HG02943 (cell line): ENCODE measurements at regions not wholly inside any gene's neighbourhood (a gene's known extent, or its start where the extent isn't known, plus 50 kb on each side); places are given as distances from the start of the nearest gene placed in this dataset.
"Not testable (repeated sequence)": the region's sequence is repeated elsewhere in the genome, so short reads cannot be mapped to it uniquely, and the experiment has no call there.

Experiments
- ATAC-seq: cut with Tn5 transposase; IDR thresholded peaks from one replicate; pipeline ENCODE4 v1.9.1; 2021; ENCODE audit warnings: mild to moderate bottlenecking, low read depth, moderate library complexity; ENCODE audit not compliant: unreplicated experiment

DNA sequence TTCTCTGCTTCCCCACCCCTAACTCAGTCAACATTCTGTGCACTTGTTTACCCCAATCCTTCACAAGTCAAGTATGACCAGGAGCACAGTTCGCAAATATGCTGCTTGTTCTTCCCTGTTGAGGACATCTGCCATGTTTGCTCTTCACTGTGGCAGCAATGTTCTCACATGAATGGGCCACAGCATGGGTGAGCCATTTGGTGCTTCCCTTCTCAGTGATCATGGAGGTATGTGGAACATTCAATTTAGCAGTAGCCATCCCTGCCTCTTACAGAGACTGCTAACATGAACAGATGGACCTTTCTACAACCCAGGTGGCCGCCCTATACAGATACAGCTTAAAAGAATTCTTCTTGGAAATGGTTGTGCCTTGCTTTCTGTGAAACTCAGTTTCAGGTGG, 660.1 kb upstream of the SGO1 start:
- ATAC-seq: no peak

DNA sequence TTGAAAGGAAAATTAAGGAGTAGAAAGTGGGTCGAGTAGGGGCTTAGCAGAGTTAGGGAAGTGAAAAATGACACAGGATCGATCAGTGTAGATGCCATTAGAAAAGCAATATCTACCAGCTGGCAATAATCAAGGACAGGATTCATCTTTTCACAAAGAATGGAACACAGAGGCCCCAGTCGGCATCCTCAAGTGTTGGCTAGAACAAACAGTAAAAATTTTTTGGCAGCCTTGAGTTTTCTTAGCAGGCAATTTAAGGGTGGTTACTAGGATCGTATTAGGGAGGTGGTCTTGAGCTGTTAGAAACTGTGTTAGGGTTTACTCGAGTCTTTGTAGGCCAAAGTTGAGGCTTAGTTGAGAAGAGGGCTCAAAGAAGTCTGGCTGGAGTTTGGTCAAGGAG, 658.8 kb upstream of the SGO1 start:
- ATAC-seq: no peak

DNA sequence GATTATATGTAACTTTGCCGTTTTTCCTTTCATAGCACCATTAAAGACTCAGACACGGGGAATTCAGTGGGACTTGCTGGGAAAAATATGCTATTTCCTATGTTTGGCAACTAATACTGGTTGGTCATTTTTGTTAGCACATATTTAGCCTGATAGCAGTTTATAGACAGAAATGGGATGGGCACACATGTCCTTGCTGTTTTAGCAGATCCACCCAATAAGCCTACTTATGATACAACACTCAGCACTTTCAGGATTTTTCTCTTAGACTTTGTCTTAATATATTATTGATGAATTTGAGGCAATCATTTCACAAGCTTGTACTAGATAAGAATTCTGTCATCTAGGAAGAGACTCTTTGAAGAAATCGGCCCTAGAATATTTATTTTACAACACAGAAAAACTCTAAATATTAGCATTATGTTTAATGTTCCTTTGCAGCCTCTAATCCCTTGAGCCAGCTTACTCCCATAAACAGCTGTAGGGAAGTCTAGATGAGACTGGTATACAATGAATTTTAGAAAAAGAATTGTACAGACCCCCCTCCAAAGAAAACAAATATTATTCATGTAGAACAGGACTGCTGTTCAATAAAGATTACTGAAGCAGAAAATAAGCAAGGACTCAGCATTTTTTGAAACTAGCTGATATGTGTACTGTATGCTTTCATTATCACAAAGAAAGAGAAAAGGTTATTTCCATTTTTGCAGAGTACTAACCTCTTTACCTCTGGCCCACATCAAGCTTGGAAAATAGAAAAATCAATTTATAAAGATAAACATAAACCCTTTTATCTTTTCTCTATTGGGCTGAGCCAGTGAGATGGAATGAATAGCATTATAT, 656.8 kb upstream of the SGO1 start:
- ATAC-seq: no peak

DNA sequence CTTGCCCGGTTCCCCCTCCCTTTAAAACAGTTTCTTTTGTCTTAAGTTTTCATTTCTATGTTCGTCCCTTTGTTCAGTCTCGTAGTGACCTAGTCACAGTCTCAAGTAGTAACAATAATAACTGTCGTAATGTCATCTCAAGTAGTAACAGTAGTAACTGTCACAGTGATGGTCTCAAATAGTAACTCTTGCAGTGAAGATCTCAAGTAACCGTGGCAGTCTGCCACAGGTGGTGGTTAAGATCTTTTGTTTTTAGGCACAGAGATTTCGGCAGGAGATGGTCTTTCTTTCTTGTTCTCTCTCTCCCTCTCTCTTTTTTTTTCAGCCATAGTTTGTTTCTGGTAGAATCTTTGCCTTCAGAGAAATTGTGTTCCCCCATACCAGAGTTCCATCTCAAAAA, 656.0 kb upstream of the SGO1 start:
- ATAC-seq: no peak

DNA sequence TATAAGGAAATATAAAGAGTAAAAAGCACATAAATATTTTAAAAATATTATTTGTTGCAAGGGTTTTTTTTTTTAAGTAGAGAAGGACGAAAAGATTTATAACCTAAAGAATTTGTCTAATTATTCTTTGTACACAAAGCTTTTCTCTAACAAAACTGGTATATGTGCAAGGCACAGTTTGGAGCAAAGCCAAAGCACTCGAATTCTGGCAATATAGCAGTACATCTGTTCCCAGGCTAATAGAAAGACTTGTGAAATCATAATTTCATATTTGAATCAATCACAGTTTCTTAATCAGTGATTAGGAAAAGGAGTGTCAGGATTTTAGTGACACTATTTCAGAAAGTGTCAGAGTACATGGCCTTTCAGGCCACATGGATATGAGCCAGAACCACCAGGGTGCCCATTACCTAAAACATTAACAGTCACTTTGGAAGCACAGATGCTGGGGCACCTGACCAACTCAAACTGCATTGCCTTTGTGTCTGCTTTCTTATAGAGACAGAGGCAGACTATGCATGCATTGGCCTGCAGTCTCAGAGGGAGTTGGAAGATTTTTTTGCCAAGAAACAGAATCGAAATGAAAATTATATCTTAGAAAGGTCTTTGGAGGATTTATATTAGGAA, 651.8 kb upstream of the SGO1 start:
- no peak for ATAC-seq

DNA sequence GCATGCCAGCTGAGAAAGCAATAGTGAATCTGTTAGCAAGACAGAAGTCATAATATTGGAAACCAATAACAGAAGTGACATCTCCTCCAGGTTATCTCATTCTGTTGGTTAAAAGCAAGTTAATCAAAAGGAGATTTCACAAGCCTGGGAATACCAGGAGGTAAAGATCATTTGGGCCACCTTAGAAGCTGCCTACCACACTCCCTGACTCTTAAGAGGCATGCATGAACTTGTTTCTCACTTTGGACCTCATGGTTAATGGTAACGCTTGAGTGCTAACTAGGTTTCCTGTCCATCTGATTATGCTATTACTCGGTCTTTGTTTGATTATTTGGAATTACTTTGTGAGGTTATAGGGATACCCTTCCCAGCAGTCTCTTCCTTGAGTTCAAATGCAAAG, 650.8 kb upstream of the SGO1 start:
- ATAC-seq: no peak

DNA sequence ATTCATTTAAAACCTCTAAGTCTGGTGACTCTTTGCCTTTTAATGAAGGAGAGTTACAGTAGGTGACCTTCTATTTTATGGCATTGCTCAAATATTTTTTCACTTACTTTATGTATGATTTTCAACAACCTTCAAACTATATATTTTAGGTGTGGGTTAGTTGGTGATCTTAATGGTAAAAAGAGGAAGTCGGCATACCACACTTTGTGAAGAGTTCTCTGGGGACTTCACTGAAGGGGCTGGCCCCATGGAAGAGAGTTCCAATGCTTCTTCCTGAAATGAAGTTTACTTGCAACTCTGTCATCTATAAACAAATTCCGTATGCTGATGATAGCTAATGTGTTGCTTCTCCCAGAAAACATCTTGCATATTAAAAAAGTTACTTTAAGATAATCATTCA, 647.0 kb upstream of the SGO1 start:
- no peak for ATAC-seq

DNA sequence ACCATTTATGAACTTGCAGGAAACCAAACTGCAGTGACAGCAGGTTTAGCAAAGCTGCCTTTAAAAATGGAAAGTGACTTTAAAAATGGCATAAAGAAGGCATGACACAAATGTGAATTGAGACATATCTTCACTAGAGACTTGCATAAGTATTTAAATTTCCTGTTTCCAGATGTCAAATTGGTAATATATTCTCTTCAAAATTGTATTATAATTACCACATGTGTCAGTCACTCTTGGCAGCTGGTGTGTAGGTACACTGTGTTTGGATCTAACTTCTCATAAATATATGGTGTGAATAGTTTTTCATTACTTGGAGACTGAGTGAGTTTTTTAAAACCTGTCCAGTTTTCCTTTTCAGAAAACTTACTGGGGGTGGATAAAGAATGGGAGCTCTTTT, 636.2 kb upstream of the SGO1 start:
- ATAC-seq: no peak

DNA sequence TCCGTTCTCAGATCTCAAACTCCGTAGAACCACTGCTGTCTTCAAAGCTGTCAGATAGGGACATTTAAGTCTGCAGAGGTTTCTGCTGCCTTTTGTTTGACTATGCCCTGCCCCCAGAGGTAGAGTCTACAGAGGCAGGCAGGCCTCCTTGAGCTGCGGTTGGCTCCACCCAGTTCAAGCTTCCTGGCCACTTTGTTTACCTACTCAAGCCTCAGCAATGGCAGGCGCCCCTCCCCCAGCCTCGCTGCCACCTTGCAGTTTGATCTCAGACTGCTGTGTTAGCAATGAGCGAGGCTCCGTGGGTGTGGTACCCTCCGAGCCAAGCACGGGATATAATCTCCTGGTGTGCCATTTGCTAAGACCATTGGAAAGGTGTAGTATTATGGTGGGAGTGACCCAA, 634.9 kb upstream of the SGO1 start:
- not testable (repeated sequence) for ATAC-seq

DNA sequence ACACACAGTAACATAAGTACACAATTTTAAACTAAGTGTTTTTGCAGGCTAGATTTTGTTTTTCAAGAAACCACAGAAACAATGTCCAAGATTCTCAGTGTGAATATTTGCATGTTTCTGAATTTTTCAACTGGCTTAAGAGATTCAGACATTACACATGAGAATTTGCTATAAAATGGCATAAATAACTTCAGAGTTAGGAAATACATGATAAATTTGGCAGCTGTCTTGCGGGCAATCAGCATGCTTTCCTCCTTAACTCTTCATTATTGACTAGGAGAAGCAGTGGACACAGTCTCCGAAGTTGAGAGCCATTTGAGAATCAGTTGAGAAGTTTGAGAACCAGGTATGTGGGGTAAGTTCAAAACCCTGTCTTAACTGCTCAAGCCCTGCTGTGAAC, 625.6 kb upstream of the SGO1 start:
- ATAC-seq: no peak

DNA sequence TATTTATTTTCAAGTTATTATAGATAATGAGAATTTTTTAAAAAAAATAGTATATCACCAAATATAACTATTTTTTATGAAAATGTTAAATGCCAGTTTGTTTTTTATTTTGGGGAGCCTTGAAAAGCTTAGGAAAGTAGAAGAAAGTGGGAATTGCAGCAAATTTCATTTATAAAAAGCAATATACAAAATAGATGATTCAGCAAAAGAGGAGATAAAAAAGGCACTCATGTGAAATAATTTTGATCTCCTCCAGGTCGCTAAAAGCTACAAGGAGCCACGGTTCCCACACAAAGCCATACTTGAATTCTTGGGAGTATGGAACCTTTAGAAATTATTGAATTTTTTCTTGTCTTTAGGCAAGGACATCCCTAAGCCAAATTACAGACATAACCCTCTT, 625.0 kb upstream of the SGO1 start:
- ATAC-seq: no peak

DNA sequence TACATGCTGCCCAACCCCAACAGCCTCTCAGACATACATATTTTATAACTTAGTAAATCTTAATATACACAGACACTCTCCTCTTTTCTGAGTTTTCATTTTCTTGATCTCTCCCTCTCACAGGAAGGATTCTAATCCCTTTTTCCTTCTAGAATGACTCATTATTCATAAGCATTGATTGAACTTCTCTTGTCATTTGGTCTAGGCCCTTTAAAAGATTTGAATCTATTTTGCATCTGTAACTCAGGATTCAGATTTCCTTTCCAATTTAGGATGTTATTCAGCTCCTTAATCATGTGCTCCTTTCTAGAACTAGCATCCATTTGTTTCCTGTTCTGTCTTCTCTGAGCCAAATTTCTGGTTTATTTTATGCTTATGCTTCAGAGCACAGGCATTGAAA, 624.5 kb upstream of the SGO1 start:
- ATAC-seq: no peak

DNA sequence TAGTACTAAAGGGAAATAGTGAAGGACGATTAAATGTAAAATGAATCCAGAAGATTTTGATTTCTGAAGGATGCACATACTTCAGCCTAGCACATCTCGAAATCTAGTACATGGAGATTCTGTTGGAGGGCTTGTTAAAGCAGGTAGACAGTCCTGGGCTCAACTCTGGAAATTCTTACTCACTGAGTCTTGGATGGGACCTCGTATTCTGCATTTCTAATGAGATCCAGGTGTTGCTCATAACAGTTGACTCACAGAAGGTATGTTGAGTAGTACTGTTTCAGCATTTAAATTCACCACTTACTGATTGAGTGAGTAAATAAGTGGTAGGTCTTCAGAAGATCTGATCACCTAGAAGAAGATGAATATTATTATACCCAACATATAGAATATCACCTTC, 623.4 kb upstream of the SGO1 start:
- ATAC-seq: no peak

DNA sequence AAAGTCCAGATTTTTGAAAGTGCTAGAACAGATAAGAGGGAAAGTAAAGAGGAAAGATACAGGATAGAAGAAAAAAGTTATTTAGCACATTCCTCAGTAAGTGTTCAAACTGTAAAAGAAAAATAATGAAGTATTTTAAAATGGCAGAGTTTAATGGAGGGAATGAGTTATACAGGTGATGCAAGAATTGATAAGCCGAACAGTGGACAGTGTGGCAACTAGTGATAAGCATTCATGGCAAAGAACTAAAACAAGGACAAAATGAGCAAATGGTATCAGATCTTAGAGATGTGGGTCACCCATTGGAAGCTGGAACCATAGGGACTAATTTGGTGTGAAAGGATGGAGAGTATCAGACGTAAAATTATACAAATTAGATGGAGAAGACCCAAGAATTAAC, 622.9 kb upstream of the SGO1 start:
- ATAC-seq: no peak

DNA sequence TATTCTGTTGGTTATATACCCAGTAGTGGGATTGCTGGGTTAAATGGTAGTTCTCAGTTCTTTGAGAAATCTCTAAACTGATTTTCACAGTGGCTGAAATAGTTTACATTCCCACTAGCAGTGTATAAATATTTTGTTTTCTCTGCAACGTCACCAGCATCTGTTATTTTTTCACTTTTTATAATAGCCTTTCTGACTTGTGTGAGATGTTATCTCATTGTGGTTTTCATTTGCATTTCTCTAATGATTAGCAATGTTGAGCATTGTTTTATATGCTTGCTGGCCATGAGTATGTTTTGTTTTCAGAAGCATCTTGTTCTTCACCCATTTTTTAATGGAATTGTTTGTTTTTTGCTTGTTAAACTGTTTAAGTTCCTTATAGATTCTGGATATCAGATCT, 612.7 kb upstream of the SGO1 start:
- ATAC-seq: no peak

DNA sequence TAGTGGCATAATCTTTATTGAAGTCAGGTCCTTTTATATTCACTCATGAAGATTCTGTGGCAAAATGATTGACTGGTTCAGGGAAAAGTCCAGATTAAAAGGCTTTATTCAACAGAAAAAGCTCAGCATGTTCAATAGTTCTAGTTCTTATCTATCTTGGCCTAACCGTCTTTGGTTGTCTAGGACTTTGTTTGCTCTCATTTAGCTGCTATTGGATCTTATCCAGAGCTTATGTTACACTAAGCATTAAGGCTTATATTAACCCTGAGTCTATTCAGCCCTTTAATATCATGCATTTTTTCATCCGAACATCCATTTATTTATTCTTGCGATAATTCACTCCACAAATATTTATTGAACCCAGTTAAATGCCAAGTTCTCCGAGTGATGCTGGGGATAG, 601.0 kb upstream of the SGO1 start:
- no peak for ATAC-seq

DNA sequence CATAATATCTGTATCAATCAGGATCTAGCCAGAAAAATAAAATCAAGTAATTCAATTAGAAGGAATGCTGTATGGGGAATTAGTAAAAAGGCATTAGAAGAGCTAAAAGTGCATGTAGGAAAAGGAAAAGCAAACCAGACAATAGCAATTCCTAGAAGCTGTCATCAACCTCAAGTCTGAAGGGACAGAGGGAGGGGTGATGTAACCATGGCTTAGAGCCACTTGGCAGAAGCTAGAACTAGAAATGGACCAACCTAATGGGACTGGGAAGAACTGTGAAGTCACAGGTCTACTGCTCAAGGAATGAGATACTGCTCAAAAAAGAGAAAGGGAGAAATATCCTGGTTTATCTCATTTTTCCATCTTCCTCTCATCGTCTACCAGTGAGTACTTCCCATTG, 590.7 kb upstream of the SGO1 start:
- ATAC-seq: no peak

DNA sequence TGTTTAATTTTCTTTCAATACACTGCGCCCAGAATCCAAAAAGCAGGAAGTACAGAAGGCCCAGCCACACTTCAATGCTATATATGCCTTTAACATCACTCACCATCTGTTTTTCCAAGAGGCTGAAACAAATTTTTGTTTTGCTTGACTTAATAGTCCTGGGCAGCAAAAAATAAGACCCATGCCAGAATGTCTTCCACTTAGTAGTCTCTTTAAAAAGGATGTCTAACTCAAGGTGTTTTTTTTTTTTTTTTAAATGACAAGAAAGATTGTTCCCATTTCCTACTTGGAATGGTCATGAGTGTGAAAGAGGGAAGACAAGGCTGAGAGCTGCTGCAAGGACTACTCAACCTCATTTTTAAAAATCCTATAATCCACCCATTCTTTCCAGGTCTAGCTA, 590.3 kb upstream of the SGO1 start:
- ATAC-seq: no peak

DNA sequence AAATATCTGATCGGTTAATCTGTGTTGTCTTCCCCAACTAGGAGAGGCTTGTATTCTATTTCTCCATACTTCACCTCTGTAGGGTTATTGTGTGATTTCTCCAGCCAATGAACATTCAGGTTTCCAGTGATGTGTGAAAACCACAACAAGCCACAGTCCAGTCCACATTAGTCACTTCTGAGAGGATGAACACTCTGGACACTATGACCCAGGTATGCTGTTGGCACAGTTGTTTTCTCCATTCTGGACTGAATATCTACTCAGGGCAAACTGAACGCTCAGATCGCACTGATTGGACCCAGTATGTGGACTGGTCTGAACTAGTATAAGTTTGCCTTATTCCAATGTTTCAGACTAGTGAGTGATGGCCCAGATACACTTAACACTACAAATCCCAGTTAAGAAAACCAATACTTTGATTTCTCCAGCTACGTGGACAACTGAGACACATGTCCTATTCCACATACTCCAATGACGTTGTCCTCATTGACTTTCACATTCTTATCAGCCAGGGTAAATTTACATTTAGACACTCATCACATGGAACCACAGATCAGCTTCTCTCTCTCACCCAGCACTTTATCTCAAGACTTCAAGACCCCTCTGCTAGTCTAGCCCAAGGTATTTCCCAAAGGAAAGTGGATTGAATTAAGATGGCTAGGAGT, 587.4 kb upstream of the SGO1 start:
- no peak for ATAC-seq

DNA sequence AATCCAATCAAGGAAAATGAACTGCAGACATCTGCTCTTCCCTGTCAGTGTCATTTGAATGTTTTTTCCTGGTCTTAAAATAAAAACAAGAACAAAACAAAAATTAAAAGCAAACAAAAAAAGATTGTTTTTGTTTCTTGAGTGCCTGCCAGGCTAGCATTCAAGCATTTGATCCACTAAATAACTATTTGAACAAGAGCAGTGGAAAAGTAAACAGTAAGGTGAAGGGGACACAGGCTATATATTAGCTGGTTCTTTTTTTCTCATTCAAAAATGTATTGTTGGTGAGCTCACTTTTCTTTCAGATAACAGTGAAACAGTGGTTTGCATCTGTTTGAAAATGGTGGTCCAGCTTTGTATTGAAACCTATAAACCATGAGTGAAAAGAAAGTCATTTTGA, 586.9 kb upstream of the SGO1 start:
- no peak for ATAC-seq

DNA sequence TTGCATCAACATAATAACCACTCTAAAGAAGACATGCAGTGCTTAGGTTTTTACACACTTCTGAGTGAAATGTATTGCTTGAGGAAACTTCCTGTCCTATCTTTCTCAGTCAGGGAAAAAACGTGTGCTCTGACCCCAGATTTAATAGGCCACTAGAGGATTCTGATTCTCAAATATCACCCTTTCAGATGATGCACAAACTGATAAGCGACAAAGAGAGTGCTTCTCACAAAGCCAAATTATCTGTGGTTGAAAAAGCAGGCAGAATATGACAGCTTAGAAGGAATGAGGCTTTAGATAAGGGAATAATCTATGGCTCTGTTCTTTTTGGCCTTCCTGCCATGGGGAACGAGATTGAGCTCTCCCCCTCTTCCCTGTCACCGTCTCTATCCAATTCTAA, 583.4 kb upstream of the SGO1 start:
- no peak for ATAC-seq

DNA sequence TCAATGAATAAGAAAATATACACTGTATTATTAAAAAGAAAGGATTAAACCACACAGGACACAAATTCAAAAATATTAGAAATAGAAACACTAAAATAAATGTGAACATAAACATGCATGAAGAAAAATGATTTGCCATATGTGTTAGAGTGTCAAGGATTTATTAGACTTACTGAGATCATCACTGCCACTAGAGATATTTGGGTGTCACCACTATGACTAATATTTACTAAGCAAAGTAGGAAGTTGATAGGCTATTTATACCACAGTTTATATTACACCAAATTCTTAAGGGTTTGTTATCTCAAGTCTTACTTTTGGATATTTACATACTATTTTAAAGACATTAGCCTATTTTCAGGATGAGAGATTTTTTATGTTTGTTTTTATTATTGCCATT, 575.0 kb upstream of the SGO1 start:
- ATAC-seq: no peak
